ENCODE measurements at regions not wholly inside any gene's neighbourhood (a gene's known extent, or its start where the extent isn't known, plus 50 kb on each side); places are given as distances from the start of the nearest gene placed in this dataset.

GRCh38 chr11:19595840-19596751 lies 116.5 kb upstream of the NAV2 start:
- DNase-seq (ENCODE audit: low spot score) = no peak

GRCh38 chr11:19595499-19595839 lies 117.2 kb upstream of the NAV2 start:
- no peak for DNase-seq (ENCODE audit: low spot score)

GRCh38 chr11:19594326-19594725 lies 118.3 kb upstream of the NAV2 start:
- DNase-seq (ENCODE audit: low spot score) = no peak

GRCh38 chr11:19592842-19593241 lies 119.8 kb upstream of the NAV2 start:
- DNase-seq (ENCODE audit: low spot score) = no peak

GRCh38 chr11:19589567-19590260 lies 122.9 kb upstream of the NAV2 start:
- no peak for DNase-seq (ENCODE audit: low spot score)

GRCh38 chr11:19587979-19588378 lies 124.7 kb upstream of the NAV2 start:
- DNase-seq (ENCODE audit: low spot score) = no peak

GRCh38 chr11:19580646-19581045 lies 132.0 kb upstream of the NAV2 start:
- DNase-seq (ENCODE audit: low spot score) = no peak

- no peak for DNase-seq (ENCODE audit: low spot score)
Observed at GRCh38 chr11:19579957-19580356, 132.7 kb upstream of the NAV2 start.

- no peak for DNase-seq (ENCODE audit: low spot score)
Observed at GRCh38 chr11:19578871-19579270, 133.8 kb upstream of the NAV2 start.

GRCh38 chr11:19577976-19578619 lies 134.5 kb upstream of the NAV2 start:
- no peak for DNase-seq (ENCODE audit: low spot score)

GRCh38 chr11:19577391-19577975 lies 135.2 kb upstream of the NAV2 start:
- DNase-seq (ENCODE audit: low spot score) = no peak

GRCh38 chr11:19576903-19577302 lies 135.7 kb upstream of the NAV2 start:
- DNase-seq (ENCODE audit: low spot score) = no peak

- no peak for DNase-seq (ENCODE audit: low spot score)
Observed at GRCh38 chr11:19576054-19576453, 136.6 kb upstream of the NAV2 start.

- no peak for DNase-seq (ENCODE audit: low spot score)
Observed at GRCh38 chr11:19574916-19575315, 137.7 kb upstream of the NAV2 start.

- no peak for DNase-seq (ENCODE audit: low spot score)
Observed at GRCh38 chr11:19573666-19574065, 139.0 kb upstream of the NAV2 start.

- no peak for DNase-seq (ENCODE audit: low spot score)
Observed at GRCh38 chr11:19571906-19572305, 140.7 kb upstream of the NAV2 start.

- no peak for DNase-seq (ENCODE audit: low spot score)
Observed at GRCh38 chr11:19570889-19571288, 141.7 kb upstream of the NAV2 start.

GRCh38 chr11:19567996-19568395 lies 144.6 kb upstream of the NAV2 start:
- DNase-seq (ENCODE audit: low spot score) = no peak

GRCh38 chr11:19566583-19567379 lies 145.9 kb upstream of the NAV2 start:
- DNase-seq (ENCODE audit: low spot score) = no peak

GRCh38 chr11:19565639-19566038 lies 147.0 kb upstream of the NAV2 start:
- DNase-seq (ENCODE audit: low spot score) = no peak

GRCh38 chr11:19562156-19562555 lies 150.5 kb upstream of the NAV2 start:
- DNase-seq (ENCODE audit: low spot score) = no peak

- no peak for DNase-seq (ENCODE audit: low spot score)
Observed at GRCh38 chr11:19561011-19561410, 151.6 kb upstream of the NAV2 start.
